HG03025 (cell line): ENCODE measurements at regions not wholly inside any gene's neighbourhood (a gene's known extent, or its start where the extent isn't known, plus 50 kb on each side); places are given as distances from the start of the nearest gene placed in this dataset.

Experiments used
- ATAC-seq: cut with Tn5 transposase; IDR thresholded peaks from one replicate; pipeline ENCODE4 v1.9.1; 2021; ENCODE audit warnings: mild to moderate bottlenecking, moderate library complexity; ENCODE audit not compliant: unreplicated experiment, low FRiP score

- ATAC-seq, result no peak
Observed at GRCh38 chr3:94564247-94564646, 501.4 kb downstream of the NSUN3 start.

GRCh38 chr3:94568041-94568440 is 505.2 kb downstream of the NSUN3 start:
- ATAC-seq, result no peak

- no peak for ATAC-seq
Observed at GRCh38 chr3:94573337-94573736, 510.5 kb downstream of the NSUN3 start.

DNA sequence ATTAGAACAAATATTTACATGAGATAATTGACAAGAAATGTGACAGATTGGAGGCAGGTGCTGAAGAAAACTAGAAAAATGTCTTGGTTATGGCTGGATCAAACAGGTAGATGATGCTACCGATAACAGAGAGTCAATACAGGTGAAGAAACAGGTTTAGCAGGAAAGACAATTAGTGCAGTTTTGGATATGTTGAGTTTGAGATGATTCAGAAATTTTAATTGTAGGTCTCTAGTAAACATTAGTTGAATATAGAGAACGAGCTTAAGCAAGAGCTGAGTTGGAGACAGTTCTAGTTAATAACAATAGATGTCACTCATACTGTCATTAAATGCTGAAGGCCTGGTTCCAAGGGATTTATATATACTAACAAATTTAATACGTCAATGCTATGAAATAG is 524.4 kb downstream of the NSUN3 start:
- ATAC-seq, result no peak

DNA sequence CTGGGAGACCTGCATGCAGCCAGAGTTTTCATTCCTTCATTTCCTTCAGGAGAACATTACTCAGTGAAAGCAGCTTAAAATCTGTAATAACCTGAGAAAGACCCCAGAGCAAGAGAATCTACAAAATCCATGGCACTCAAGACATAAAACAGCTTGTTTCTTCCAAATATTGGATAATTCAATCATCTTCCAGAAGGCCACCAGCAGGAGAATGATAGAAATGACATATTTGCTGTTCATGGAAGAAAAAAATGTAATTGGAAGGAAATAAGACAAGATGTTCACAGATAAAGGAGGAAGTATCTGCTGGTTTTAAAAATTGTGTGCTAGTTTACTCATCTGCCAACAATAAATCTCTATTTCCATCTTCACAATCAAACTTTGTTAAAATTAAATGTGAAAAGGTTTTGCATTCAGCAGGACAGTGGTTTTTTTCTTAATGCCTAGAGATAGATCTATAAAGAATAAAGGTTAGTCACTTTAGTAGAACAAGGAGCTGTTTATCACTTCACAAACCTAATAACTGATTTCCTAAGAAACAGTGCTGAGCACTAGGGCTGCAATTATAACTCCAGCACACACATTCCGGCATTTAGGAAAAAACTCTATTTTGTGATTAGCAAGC is 530.8 kb downstream of the NSUN3 start:
- ATAC-seq, result no peak

DNA sequence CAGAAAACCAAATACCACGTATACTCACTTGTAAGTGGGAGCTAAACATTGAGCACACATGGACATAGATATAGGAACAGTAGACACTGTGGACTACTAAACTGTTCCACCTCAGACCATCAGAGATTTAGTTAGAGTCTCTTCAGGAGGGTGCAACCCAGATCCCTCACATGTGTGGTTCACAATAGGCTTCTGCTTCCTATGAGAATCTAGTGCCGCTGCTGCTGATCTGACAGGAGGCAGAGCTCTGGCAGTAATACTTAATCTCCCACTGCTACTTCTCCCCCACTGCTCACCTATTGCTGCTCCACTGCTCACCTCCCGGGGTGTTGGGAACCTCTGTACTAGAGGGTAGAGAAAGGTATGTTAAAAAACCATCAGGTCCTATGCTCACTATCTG is 533.3 kb downstream of the NSUN3 start:
- ATAC-seq, result peak; percentile 16

- peak; percentile 78 for ATAC-seq
Observed at GRCh38 chr3:94596887-94597566, 534.2 kb downstream of the NSUN3 start.

DNA sequence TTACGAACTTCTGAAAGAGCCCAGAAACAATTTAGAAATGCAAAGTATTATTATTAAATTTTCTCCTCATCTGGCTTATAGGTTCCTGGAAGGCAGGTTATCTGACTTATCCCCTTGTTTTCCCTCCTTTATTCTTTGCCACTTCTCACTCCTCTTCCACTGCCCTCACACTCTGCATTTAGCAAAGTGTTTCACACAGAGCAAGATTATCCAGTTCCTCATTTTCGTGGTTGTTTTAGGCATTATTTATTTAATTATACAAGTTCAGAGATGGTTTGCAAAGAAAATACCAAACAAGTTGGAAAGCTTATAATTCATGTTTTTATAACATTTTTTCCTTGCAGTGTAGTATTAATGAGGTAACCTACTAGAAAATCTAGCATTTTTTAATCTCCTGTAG is 544.9 kb downstream of the NSUN3 start:
- no peak for ATAC-seq

GRCh38 chr3:94609908-94610307 is 547.0 kb downstream of the NSUN3 start:
- no peak for ATAC-seq

DNA sequence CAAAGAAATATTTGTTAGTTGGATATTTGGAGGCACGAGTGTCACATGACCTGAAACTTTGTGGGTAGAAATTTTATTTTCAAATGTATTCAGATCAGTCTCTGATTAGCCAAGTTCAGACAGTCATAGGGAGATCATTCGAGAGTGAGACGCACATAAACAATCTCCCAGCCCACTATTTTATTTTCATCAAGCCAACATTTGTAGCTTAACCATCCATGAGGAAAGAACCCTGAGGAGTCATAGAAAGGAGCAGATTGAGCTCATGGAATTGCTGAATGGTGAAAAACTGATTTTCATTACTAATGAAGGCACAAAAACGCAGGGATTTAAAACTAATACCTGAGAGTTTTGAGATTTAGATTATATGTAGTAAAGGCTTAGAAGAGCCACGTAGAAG is 548.7 kb downstream of the NSUN3 start:
- ATAC-seq, result no peak

- no peak for ATAC-seq
Observed at GRCh38 chr3:94612631-94613030, 549.8 kb downstream of the NSUN3 start.

- ATAC-seq, result no peak
Observed at GRCh38 chr3:94614192-94614591, 551.3 kb downstream of the NSUN3 start.

DNA sequence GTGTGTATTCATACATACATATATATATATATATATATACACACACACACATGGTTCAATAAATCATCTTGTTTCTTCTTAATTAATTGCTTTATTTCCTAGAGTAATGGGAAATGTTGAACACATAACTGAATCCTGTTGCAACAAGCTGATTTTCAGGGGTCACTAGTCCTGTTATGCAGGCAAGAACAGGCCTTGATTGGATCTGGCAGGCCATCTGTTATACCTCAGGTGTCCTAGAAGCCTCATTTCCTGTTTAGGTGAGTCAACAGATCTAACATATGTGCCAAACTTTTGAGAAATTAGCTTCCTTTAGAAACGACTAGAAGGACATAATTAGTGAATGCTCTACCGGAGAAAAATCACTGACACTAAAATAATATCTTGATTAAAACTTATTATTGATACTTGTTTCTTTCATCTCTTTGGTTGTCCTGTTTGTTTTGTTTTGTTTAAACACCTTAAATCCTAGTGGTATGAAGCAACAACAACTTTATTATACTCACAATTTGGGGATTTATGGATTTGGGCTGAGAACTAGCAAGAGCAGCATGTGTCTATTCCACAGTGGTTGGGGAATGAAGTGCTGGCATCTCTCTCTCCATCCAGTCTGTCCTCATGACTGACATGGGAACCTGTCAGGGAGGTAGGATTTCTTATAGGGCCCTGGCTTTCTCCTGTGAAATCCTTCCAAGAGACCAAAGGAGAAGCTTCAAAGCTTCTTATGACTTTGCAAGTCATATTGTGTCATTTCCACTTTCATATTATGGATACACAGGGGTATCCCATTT is 552.6 kb downstream of the NSUN3 start:
- no peak for ATAC-seq

DNA sequence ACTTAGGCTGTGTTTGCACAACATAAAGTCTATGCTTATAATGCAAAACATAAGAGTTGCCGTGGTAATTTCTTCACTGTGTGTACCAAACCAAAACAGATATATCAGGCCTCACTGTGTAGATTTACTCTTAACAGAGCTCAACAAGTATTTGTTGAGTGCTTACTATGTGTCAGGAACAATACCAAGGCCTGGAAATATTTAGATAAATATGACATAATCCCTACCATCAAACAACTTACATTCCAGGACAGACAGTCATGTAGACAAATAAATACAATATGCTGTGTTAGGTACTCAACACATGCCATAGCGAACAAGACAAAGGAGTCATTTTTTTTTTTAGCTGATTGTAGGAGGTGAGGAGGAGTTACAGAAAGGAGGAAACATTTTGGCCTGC is 554.0 kb downstream of the NSUN3 start:
- ATAC-seq, result no peak

DNA sequence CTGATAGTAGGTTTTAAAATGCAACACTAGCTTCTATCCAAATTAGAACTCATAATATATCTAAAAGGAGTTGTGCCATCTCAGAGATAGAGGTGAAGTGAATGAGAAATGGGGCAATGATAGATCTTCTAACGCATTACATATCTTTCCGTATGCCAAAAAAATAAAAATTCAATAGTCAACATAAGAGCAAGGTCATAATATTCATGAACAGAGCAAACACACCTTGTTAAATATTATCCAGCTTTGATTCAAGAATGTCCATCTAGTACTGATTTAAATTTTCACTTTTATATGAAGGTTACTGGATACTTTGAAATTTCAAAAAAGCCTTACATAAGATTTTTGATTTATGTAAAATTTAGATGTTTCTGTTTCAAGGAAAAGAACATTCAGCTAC is 554.5 kb downstream of the NSUN3 start:
- ATAC-seq, result no peak

GRCh38 chr3:94619643-94620042 is 556.8 kb downstream of the NSUN3 start:
- ATAC-seq, result no peak

- ATAC-seq, result no peak
Observed at GRCh38 chr3:94626573-94626972, 563.7 kb downstream of the NSUN3 start.

DNA sequence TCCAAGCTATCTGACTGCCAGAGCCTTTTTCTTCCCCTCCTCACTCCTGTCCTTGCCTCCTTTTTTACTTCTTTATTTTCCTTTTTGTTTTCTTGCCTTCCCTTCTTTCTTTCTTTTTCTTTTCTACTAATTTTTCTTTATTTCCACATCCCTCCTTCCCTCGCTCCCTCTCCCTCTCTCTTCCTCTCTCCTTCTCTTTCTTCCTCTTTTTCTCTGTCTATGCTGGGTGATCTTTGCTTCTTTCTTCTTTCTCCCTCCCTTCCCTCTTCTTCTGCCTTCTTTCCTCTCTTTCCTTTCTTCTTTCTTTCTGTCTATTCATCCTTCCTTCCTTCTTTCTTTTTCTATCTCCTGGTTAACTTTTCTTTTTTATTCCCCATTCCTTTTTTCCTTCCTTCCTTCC is 564.8 kb downstream of the NSUN3 start:
- ATAC-seq, result no peak

DNA sequence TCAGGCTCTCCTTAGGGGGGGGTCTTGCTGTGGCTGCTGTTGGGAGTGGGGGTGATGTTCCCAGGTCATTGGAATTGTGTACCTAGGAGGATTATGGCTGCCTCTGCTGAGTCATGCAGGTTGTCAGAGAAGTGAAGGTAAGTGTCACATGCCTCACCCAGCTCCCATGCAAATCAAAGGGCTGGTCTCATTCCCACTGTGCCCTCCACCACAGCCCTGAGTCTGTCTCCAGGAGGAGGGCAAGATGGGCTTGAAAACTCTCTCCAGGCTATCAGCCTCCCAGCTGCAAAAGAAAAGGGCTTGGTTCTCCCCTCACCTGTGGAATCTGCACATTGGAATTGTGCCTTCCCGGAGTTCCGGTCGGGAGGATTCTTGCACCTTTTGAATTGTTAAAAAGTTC is 580.5 kb downstream of the NSUN3 start:
- ATAC-seq, result no peak

DNA sequence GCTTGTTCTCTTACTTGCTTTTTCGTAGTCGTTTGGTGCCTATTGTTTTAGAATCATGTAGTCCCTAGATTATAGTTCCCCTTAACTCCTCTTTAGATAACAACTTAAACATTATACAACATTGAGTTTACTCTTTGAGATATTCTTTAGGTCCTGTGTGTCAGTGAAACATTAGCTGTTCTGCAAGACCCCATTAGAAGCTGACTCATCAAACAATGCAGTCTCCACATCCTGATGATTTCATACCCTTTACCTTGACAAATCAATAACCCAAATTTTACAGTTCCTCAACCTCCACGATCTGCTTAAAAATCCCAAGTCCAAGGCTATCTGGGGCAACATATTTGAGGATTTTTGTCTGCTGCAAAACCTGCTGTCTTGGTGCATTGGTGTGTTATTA is 582.9 kb downstream of the NSUN3 start:
- no peak for ATAC-seq

DNA sequence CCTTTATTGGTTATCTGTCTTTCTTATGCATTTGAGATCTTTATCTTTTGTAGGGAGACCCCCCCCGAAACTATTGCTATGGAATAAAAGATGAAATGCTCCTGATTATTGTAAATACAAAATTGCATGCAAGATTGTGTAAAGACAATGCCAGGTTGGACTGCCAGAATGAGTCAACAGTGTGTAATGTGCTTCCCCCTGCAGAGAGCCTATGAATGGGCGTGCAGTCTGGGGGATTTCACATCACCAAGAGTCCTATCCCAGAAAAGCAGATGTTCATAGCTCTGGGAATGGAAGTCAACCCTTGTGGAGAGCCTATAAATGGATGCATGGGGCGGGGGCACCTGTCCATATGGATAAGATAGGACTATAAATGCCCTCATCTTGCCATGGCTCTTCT is 584.3 kb downstream of the NSUN3 start:
- no peak for ATAC-seq
